Stimulated activated naive CD8-positive, alpha-beta T cell treated with anti-CD3 and anti-CD28 coated beads, Interleukin-15, Interleukin-2, amounts not matched to agents 100 U/mL and 50 U/mL, for 24 hours (primary cell): ENCODE measurements at regions not wholly inside any gene's neighbourhood (a gene's known extent, or its start where the extent isn't known, plus 50 kb on each side); places are given as distances from the start of the nearest gene placed in this dataset.
"Not testable (repeated sequence)": the region's sequence is repeated elsewhere in the genome, so short reads cannot be mapped to it uniquely, and the experiment has no call there.

Experiments
- ATAC-seq: fragments of 150-1000 bp; cut with Tn5 transposase; one replicate; pipeline ENCODE4 v1.10.0; 2021
- DNase-seq: peaks from one replicate; pipeline ENCODE4 v3.0.0; 2021

GRCh38 chr21:14678973-14679574 lies 133.0 kb upstream of the SAMSN1 start:
- DNase-seq (no peak), ATAC-seq (no peak)

DNA sequence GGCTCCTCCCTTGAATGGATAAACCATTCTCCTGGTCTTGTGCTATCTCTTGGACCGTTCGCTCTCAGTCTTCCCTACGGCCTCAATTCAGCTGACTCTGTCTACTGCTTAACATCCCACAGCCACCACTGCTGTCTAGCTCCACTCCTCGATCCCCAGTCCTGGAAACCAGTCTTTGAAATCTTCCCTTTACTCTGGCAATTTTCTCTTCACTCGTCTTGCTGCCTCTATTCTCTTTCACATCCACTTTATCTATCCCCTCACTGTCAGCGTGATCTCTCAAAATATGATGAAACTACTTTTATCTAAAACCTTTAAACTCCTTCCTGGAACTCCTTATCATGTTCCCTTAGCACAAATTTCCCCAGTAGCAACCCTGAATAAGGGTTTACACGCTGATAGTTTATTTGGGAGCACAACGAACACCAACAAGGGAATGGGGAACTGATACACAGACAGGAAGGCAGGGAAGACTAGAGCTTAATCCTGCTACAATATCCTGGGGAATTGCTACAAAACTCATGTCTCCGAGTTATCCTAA lies 131.6 kb upstream of the SAMSN1 start:
- ATAC-seq (no peak), DNase-seq (no peak)

- ATAC-seq (no peak), DNase-seq (no peak)
These were observed 130.9 kb upstream of the SAMSN1 start for GRCh38 chr21:14677013-14677412.

DNA sequence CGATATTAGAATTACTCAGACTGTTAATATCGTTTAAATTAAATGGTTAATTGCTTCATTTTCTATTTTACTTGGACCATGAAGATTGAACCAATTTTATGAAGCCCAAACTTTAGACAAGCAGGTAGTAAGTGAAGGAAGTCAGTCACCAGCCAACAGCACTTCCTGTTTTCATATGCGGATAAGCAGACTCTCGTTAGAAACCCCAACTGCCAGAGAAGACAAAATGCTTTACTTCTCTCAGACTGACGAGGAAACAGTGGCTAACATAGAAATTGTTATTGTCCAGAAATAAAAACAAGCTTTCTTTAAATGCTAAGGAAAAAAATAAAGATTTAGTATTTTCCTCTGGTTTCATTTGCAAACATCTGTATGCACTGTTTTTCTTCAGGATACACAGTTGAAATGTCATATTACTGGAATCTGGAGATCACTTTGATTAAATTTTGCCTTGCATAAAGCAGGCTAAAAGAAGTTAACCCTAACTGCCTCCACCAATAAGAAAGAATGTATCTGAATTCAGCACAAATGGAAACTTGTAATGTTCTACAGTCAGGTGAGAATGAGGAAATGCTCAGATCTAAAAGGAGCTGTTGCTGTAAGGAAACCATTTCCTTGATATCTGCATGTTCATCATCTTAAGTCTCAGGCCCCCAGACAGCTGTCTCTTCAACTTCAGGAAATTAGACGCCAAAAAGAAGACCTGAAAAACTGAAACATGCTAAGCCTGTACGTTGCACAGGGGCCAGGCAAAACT lies 129.8 kb upstream of the SAMSN1 start:
- ATAC-seq: peak; percentile 46
- no peak for DNase-seq

DNA sequence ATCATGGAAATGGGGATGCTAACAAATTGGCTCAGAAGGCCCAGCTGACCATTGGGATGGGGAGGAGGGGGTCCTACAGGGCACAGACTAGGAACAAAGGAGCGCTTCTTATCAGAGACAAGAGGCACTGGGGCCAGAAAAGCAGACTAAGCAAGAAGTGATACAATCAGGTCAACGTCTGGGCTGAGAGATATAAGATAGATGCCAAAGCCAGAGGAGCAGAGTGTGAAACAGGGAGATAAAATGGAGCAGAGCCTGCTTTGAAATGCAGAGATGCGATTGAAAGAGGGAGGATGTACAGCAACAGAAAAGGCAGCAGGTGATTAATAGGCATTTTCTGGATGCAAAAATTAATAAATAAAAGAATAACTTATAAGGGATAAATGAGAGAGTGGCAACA lies 127.5 kb upstream of the SAMSN1 start:
- ATAC-seq (no peak), DNase-seq (no peak)

DNA sequence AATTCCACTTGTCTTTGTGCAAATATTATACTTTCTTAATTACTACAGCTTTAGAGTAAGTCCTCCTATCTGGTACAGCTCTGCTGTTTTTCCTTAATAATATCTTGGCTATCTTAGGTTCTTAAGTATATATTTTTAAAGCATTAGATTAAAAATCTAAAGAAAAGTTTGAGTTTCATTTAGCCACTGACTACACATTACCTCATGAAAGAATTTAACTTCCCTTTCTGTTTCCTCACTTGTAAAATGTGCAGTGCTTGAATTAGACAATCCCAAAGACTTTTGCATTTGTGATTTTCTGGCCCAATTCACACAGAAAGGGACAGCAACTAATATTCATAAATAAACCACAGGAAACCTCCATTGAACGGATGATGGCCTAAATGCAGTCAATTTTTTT lies 126.4 kb upstream of the SAMSN1 start:
- ATAC-seq: no peak
- no peak for DNase-seq

DNA sequence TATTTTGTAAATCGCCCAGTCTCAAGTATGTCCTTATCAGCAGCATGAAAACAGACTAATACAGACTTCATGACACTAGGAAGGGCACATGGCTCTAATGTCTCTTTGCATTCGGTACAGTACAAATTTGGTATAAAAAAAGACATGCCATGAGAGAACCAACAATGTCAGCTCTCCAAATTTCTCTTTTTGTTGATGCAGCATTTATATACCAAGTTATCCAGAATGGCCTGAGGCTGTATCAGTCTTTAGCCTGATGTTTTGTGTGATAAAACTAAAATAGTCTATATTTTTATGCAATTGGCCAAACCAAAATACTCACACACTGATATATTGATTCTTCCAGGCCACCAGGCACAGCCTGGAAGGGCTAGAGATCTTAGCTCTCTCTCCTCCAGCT lies 124.3 kb upstream of the SAMSN1 start:
- DNase-seq (no peak), ATAC-seq (no peak)

DNA sequence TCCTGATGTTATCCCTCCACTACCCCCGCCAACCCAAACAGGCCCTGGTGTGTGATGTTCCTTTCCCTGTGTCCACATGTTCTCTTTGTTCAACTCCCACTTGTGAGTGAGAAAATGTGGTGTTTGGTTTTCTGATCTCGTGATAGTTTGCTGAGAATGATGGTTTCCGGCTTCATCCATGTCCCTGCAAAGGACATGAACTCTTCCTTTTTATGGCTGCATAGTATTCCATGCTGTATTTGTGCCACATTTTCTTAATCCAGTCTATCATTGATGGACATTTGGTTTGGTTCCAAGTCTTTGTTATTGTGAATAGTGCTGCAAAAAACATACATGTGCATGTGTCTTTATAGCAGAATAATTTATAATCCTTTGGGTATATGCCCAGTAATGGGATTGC lies 123.0 kb upstream of the SAMSN1 start:
- ATAC-seq, DNase-seq: not testable (repeated sequence)

DNA sequence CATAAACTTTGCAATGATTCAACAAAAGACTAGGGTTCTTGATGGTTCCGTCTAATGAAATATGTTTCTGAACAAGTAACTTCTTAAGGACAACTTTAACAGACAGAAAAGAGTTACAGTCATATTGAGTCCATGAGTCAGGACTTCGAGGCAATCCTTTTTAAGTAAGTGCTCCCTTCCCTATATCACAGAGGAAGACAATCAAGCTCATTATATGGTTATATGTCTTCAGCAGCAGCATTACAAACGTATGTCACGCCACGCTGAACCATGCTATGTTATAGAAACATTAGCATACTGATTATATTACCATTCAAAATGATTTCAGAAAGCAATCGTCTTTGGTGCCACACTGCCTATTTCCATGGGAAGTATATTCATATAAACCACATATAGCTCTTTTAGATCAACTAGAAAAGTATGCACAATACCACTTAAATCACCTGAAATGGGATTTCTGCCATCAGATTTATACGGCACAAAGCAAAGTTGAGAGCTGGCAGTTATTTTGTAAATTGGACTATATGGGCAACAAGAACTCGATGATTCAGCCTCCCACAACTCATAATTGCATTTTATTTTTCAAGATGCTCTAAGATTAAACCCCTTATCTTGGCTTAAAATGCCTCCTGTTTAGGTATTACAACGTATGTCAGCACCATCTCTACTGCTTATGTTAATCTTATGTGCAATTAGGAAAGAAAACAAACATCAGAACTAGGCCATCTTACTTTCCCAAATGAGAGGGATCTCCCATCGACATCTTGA lies 111.3 kb upstream of the SAMSN1 start:
- no peak for ATAC-seq
- no peak for DNase-seq

DNA sequence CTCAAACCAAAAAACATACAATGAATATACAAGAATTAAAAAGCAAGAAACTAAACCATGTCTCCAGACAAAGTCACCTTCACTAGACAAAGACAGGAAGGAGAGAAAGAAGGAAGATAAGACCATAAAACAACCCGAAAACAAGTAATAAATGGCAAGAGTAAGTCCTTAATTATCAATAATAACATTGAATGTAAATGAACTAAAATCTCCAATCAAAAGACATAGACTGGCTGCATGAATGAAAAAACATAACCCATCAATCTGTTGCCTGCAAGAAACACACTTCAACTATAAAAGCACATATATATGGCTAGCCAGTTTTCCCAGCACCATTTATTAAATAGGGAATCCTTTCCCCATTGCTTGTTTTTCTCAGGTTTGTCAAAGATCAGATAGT lies 100.8 kb upstream of the SAMSN1 start:
- no peak for DNase-seq
- ATAC-seq: no peak

GRCh38 chr21:14645702-14646101 lies 99.6 kb upstream of the SAMSN1 start:
- ATAC-seq (no peak), DNase-seq (no peak)

GRCh38 chr21:14632359-14632758 lies 86.2 kb upstream of the SAMSN1 start:
- no peak for ATAC-seq
- no peak for DNase-seq

DNA sequence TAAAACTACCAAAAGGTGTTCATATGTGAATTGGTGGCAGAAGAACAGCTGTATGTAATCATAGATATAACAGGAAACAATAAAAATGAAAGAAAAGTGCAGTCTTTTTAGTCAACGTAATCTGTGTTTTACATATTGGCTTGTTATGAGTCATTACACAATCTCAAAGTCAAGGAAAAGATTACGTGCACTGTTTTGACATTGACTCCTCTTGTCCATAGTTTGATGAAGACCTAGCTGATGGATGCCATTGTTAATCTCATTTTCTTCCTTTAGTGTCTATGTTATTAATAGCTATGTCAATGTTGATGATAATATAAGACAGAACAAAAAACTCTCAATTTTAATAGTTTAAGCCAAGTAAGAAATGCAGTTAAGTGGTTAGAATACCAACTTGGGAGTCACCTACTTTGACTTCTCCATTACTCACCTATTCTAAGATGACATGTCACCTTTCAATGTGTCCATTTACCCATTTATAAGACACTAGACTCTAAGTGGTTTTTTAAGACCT lies 84.5 kb upstream of the SAMSN1 start:
- ATAC-seq (peak; percentile 89), DNase-seq (no peak)

DNA sequence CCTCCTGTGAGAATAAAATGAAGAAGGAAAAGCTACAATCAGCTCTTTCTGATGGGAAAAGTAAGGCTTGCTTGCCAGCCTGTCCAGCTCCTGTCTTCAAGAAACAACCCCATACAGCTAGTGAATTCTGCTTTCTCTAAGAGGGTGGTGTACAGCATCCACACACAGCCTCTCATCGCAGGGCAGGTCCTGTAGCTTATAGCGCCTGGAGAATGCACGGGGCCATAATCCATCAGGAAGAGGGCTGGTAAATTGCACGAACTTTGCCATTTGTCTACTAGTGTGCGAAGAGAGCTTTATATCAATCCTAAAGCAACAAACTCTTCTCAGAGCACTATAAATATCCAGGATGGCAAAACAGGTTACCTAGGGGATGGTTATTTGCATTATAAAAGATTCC lies 83.3 kb upstream of the SAMSN1 start:
- no peak for DNase-seq

DNA sequence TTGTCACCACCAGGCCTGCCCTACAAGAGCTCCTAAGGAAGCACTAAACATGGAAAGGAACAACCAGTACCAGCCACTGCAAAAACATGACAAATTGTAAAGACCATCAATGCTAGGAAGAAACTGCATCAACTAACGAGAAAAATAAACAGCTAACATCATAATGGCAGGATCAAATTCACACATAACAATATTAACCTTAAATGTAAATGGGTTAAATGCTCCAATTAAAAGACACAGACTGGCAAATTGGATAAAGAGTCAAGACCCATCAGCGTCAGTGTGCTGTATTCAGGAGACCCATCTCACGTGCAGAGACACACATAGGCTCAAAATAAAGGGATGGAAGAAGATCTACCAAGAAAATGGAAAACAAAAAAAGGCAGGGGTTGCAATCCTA lies 77.0 kb upstream of the SAMSN1 start:
- ATAC-seq, DNase-seq: not testable (repeated sequence)

More for the DNA sequence above, 83.3 kb upstream of the SAMSN1 start:
- no peak for ATAC-seq

GRCh38 chr21:14620152-14620551 lies 74.0 kb upstream of the SAMSN1 start:
- peak; percentile 77 for ATAC-seq

DNA sequence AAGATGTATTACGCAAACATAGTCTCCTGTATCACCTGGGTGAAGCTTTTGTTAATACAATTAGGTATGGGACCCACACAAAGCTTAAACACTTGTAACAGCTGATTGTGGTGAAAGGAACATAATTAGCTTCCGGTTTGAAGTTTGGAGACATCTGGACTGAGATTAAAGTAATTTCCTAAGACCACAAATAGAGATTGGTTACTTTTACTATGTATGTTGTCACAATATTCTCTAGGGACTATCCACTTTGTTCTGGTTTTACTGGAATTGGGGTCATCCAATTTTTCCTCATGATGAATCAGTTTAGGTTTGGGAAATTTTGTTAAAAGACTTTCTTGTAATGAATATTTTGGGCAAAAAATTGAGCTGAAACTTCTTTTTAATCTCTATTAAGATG lies 71.8 kb upstream of the SAMSN1 start:
- ATAC-seq: no peak
- DNase-seq: no peak

More at GRCh38 chr21:14620152-14620551, 74.0 kb upstream of the SAMSN1 start:
- DNase-seq: no peak

DNA sequence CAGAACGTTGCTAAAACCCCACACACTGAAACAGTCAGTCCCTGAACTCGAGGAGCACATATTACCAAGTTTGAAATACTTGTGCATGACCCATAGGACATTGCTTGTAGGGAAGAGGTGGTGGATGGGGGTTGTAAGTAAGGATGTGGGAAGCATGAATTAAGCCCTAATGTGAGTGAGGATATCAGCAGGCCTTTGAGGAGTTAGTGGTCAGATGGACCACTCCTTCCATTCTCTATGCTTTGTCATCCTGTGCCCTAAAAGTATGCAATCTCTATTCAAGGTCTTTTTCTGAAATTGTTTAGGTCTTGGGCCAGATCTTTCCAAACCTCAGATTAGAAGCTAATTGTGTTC lies 70.9 kb upstream of the SAMSN1 start:
- DNase-seq (no peak), ATAC-seq (no peak)

GRCh38 chr21:14616380-14617039 lies 70.4 kb upstream of the SAMSN1 start:
- ATAC-seq: peak; percentile 77
- no peak for DNase-seq

- ATAC-seq (no peak), DNase-seq (no peak)
These were observed 69.4 kb upstream of the SAMSN1 start for GRCh38 chr21:14615359-14615974.

- ATAC-seq: no peak
- no peak for DNase-seq
These were observed 68.2 kb upstream of the SAMSN1 start for GRCh38 chr21:14614287-14614686.
